Small intestine (tissue), 7 donors: ENCODE measurements at regions not wholly inside any gene's neighbourhood (a gene's known extent, or its start where the extent isn't known, plus 50 kb on each side); places are given as distances from the start of the nearest gene placed in this dataset.

Experiments
- DNase-seq, 2 donors: peaks; one replicate each; pipeline versions ENCODE4 v3.0.0 to v3.0.0-alpha.2; 2013
- FAIRE-seq: peaks from 2 replicates; lab custom pipeline; 2012; peaks lifted over from hg19 to GRCh38; lab: Jason Lieb, UNC
- H3K27ac ChIP-seq, 3 donors: one replicate each; pipeline ENCODE4 v1.5.1; 2013; ENCODE audit warnings: low read length in 2 of 3, mild to moderate bottlenecking in 2 of 3, control low read depth in 1 of 3, inconsistent platforms in 1 of 3, low read depth in 1 of 3, moderate library complexity in 1 of 3
- H3K27me3 ChIP-seq, 3 donors: one replicate each; pipeline ENCODE4 v1.6.1; 2013; ENCODE audit warnings: low read length in 3 of 3, inconsistent platforms in 1 of 3; ENCODE audit not compliant: control insufficient read depth in 3 of 3, insufficient read depth in 3 of 3
- H3K36me3 ChIP-seq, 3 donors: one replicate each; pipeline ENCODE4 v1.6.1; 2013; ENCODE audit warnings: low read length in 3 of 3, inconsistent platforms in 1 of 3, low read depth in 1 of 3, mild to moderate bottlenecking in 1 of 3, moderate library complexity in 1 of 3; ENCODE audit not compliant: control insufficient read depth in 3 of 3, insufficient read depth in 2 of 3
- H3K4me1 ChIP-seq, 3 donors: one replicate each; pipeline ENCODE4 v1.6.1; 2013; ENCODE audit warnings: low read length in 2 of 3, inconsistent platforms in 1 of 3, low read depth in 1 of 3, mild to moderate bottlenecking in 1 of 3, moderate library complexity in 1 of 3; ENCODE audit not compliant: control insufficient read depth in 3 of 3, insufficient read depth in 2 of 3
- H3K4me3 ChIP-seq, 3 donors: one replicate each; pipeline ENCODE4 v1.5.1; 2013; ENCODE audit warnings: low read length in 3 of 3, control low read depth in 1 of 3, inconsistent platforms in 1 of 3, low read depth in 1 of 3, mild to moderate bottlenecking in 1 of 3, moderate library complexity in 1 of 3
- H3K9me3 ChIP-seq, 2 donors: one replicate each; pipeline ENCODE4 v1.6.1; 2013; ENCODE audit warnings: low read depth in 1 of 2, low read length in 1 of 2; ENCODE audit not compliant: control insufficient read depth in 2 of 2, insufficient read depth in 1 of 2
- WGBS, 3 donors: extraction: QIAGEN DNeasy Blood & Tissue Kit; methylation state at CpG; one replicate each; pipeline ENCODE4 v1.1.7; 2013; 5-methylcytosine and 5-hydroxymethylcytosine counted together
- donor health status: healthy with polysubstance abuse.
- donor health status: control.
- donor health status: control.
- donor health status: Bipolar disorder and iron deficiency.
- donor health status: healthy.

- Histone ChIP-seq H3K27ac (no peak overlapping the region), H3K4me1 (no peaks in the 10 kb centered on the region), H3K9me3 (no peaks in the 10 kb centered on the region), H3K36me3 (no peaks in the 10 kb centered on the region), H3K4me3 (no peak overlapping the region), H3K27me3 (peaks cover 0 to 2% (median 0%) of the 10 kb centered on the region in 3 donors)
- FAIRE-seq (no peak), DNase-seq (no peak)
- WGBS, 3 donors: 76 to 84% (median 79%) methylated on average over 3 of the region's 3 CpGs
Observed at GRCh38 chr9:88725300-88726019, 190.5 kb downstream of the NXNL2 start.

GRCh38 chr9:88726803-88727202 is 191.8 kb downstream of the NXNL2 start:
- H3K4me3 ChIP-seq: no peak overlapping the region
- no peak overlapping the region for H3K27ac ChIP-seq
- DNase-seq (no peak), FAIRE-seq (no peak)
- no peaks in the 10 kb centered on the region for H3K4me1 ChIP-seq
- WGBS, 3 donors: 80 to 93% (median 82%) methylated on average over 2 of the region's 2 CpGs
- H3K36me3 ChIP-seq: no peaks in the 10 kb centered on the region
- H3K27me3 ChIP-seq: no peaks in the 10 kb centered on the region
- H3K9me3 ChIP-seq: no peaks in the 10 kb centered on the region

GRCh38 chr9:88730780-88731179 is 195.8 kb downstream of the NXNL2 start:
- no peaks in the 10 kb centered on the region for H3K4me1 ChIP-seq
- H3K9me3 ChIP-seq: no peaks in the 10 kb centered on the region
- H3K27ac ChIP-seq: no peak overlapping the region
- 77 to 86% (median 86%) methylated on average over 1 of the region's 1 CpG for WGBS, 3 donors
- no peaks in the 10 kb centered on the region for H3K27me3 ChIP-seq
- H3K36me3 ChIP-seq: no peaks in the 10 kb centered on the region
- no peak for FAIRE-seq
- no peak overlapping the region for H3K4me3 ChIP-seq
- DNase-seq: no peak

- FAIRE-seq: no peak
- DNase-seq: no peak
- H3K4me3 ChIP-seq: no peak overlapping the region
Observed at GRCh38 chr9:88732128-88732527, 197.2 kb downstream of the NXNL2 start.

GRCh38 chr9:88733651-88734421 is 198.9 kb downstream of the NXNL2 start:
- Histone ChIP-seq H3K9me3 (no peaks in the 10 kb centered on the region), H3K36me3 (no peaks in the 10 kb centered on the region), H3K27me3 (peaks cover 0 to 2% (median 0%) of the 10 kb centered on the region in 3 donors), H3K4me3 (no peak overlapping the region), H3K27ac (no peak overlapping the region), H3K4me1 (no peaks in the 10 kb centered on the region)
- DNase-seq (no peak), FAIRE-seq (no peak)
- 69 to 77% (median 74%) methylated on average over 8 of the region's 8 CpGs for WGBS, 3 donors

More at GRCh38 chr9:88732128-88732527, 197.2 kb downstream of the NXNL2 start:
- H3K9me3 ChIP-seq: no peaks in the 10 kb centered on the region
- H3K4me1 ChIP-seq: no peaks in the 10 kb centered on the region
- WGBS, 3 donors: 69 to 75% (median 72%) methylated on average over 4 of the region's 4 CpGs
- H3K27ac ChIP-seq: no peak overlapping the region
- H3K36me3 ChIP-seq: no peaks in the 10 kb centered on the region
- H3K27me3 ChIP-seq: no peaks in the 10 kb centered on the region

GRCh38 chr9:88734527-88734926 is 199.5 kb downstream of the NXNL2 start:
- Histone ChIP-seq H3K9me3 (no peaks in the 10 kb centered on the region), H3K27me3 (peaks cover 0 to 2% (median 0%) of the 10 kb centered on the region in 3 donors), H3K4me1 (no peaks in the 10 kb centered on the region), H3K4me3 (no peak overlapping the region), H3K36me3 (no peaks in the 10 kb centered on the region), H3K27ac (no peak overlapping the region)
- DNase-seq (no peak), FAIRE-seq (no peak)

GRCh38 chr9:88736136-88736637 is 201.2 kb downstream of the NXNL2 start:
- Histone ChIP-seq H3K27me3 (peaks cover 0 to 2% (median 0%) of the 10 kb centered on the region in 3 donors), H3K4me1 (no peaks in the 10 kb centered on the region), H3K27ac (no peak overlapping the region), H3K9me3 (no peaks in the 10 kb centered on the region), H3K4me3 (no peak overlapping the region), H3K36me3 (no peaks in the 10 kb centered on the region)
- 17 to 54% (median 47%) methylated on average over 1 of the region's 1 CpG for WGBS, 3 donors
- DNase-seq: no peak
- no peak for FAIRE-seq

- FAIRE-seq (no peak), DNase-seq (no peak)
- Histone ChIP-seq H3K27me3 (peaks cover 0 to 2% (median 0%) of the 10 kb centered on the region in 3 donors), H3K4me1 (no peaks in the 10 kb centered on the region), H3K9me3 (no peaks in the 10 kb centered on the region), H3K36me3 (no peaks in the 10 kb centered on the region), H3K4me3 (no peak overlapping the region), H3K27ac (no peak overlapping the region)
- 87 to 92% (median 88%) methylated on average over 4 of the region's 4 CpGs for WGBS, 3 donors
Observed at GRCh38 chr9:88737031-88737430, 202.1 kb downstream of the NXNL2 start.
